ENCODE measurements at regions not wholly inside any gene's neighbourhood (a gene's known extent, or its start where the extent isn't known, plus 50 kb on each side); places are given as distances from the start of the nearest gene placed in this dataset.

GRCh38 chr11:91707652-91708482, 516.8 kb upstream of the FAT3 start:
- Histone ChIP-seq H3K36me3 (no peaks in the 10 kb centered on the region), H3K4me1 (ENCODE audit: insufficient read depth) (no peaks in the 10 kb centered on the region), H3K4me3 (no peak overlapping the region), H3K9me3 (no peaks in the 10 kb centered on the region), H3K27ac (no peak overlapping the region), H3K27me3 (no peaks in the 10 kb centered on the region)
- TF ChIP-seq CTCF (IDR thresholded peaks at IDR 0.05), result no peak
- no peak for TF ChIP-seq EP300 (IDR thresholded peaks at IDR 0.05)
- TF ChIP-seq POLR2A (IDR thresholded peaks at IDR 0.05), result no peak
- intact Hi-C loops (cut with DNase I), result no loop called here
- DNase-seq, result no peak
- 39 to 55% (median 50%) methylated on average over 2 of the region's 2 CpGs for WGBS, 3 donors

GRCh38 chr11:91703042-91703441, 521.6 kb upstream of the FAT3 start:
- no peaks in the 10 kb centered on the region for H3K27me3 ChIP-seq
- H3K27ac ChIP-seq, result no peak overlapping the region
- intact Hi-C loops (cut with DNase I), result no loop called here
- no peaks in the 10 kb centered on the region for H3K4me1 ChIP-seq (ENCODE audit: insufficient read depth)
- H3K36me3 ChIP-seq, result no peaks in the 10 kb centered on the region
- H3K4me3 ChIP-seq, result no peak overlapping the region
- no peaks in the 10 kb centered on the region for H3K9me3 ChIP-seq
- no peak for DNase-seq
- TF ChIP-seq EP300 (IDR thresholded peaks at IDR 0.05), result no peak
- no peak for TF ChIP-seq CTCF (IDR thresholded peaks at IDR 0.05)
- TF ChIP-seq POLR2A (IDR thresholded peaks at IDR 0.05), result no peak
- 84 to 93% (median 92%) methylated on average over 1 of the region's 1 CpG for WGBS, 3 donors

GRCh38 chr11:91700854-91701253, 523.8 kb upstream of the FAT3 start:
- H3K9me3 ChIP-seq, result no peaks in the 10 kb centered on the region
- H3K27ac ChIP-seq, result no peak overlapping the region
- no peak for DNase-seq
- intact Hi-C loops (cut with DNase I), result no loop called here
- TF ChIP-seq POLR2A (IDR thresholded peaks at IDR 0.05) (no peak), CTCF (IDR thresholded peaks at IDR 0.05) (no peak), EP300 (IDR thresholded peaks at IDR 0.05) (no peak)
- no peaks in the 10 kb centered on the region for H3K4me1 ChIP-seq (ENCODE audit: insufficient read depth)
- no peak overlapping the region for H3K4me3 ChIP-seq
- WGBS, 3 donors, result 79 to 93% (median 82%) methylated on average over 2 of the region's 2 CpGs
- no peaks in the 10 kb centered on the region for H3K27me3 ChIP-seq
- no peaks in the 10 kb centered on the region for H3K36me3 ChIP-seq

- no peaks in the 10 kb centered on the region for H3K9me3 ChIP-seq
- H3K27me3 ChIP-seq, result no peaks in the 10 kb centered on the region
- 64 to 76% (median 71%) methylated on average over 2 of the region's 2 CpGs for WGBS, 3 donors
- no peak for DNase-seq
- TF ChIP-seq EP300 (IDR thresholded peaks at IDR 0.05) (no peak), CTCF (IDR thresholded peaks at IDR 0.05) (no peak), POLR2A (IDR thresholded peaks at IDR 0.05) (no peak)
- no peaks in the 10 kb centered on the region for H3K4me1 ChIP-seq (ENCODE audit: insufficient read depth)
- intact Hi-C loops (cut with DNase I), result no loop called here
- H3K36me3 ChIP-seq, result no peaks in the 10 kb centered on the region
- no peak overlapping the region for H3K4me3 ChIP-seq
- H3K27ac ChIP-seq, result no peak overlapping the region
Measured at GRCh38 chr11:91698845-91699244, 525.8 kb upstream of the FAT3 start.

Measured in ovary (tissue), 7 donors.